ENCODE measurements at regions not wholly inside any gene's neighbourhood (a gene's known extent, or its start where the extent isn't known, plus 50 kb on each side); places are given as distances from the start of the nearest gene placed in this dataset.

DNA sequence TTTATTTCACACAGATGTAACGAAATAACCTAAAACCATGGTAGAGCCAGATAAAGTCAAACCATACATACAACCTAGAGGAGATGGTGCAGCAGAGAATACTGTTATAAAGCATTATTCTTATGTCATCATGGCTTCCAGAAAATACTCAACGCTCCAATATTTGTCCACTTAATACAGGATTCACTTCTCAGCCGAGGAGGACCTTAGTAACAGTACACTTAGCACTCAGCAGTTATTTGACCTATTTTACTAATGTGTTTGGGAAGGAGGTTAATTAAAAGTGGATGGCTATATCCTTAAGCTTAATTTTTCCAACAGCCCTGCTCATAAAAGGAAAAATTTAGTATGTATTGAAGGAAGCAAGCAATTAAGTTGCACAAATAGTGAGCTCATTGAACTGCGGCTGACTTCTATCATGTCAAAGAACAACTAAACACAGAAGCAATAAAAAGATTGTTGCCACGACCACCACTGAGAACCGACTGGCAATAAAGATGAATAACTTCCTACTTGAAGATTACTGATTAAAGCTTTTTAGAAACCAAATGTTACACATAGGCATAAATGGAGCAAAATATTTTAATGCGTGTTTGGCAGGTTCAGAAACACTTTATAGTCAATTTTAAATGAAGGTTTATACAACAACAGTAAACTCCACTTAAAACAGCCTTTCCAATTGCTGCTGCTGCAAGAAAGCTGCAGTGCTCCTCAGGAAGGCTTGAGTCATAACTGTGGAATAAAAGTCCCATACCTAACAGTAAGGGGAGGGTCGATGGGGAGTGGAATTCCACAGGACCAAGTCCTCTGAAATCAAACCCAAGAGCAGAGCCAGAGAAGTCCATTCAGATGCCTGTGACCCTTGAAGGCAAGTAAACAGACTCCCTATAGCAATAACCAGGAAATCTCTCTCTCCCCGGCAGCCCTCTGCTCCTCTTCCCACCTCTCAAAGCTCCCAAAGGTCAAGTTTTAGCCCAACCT lies 218.9 kb upstream of the CDKN3 start:
- no peak for TF ChIP-seq POLR2A (IDR thresholded peaks at IDR 0.05)
- TF ChIP-seq POLR2AphosphoS5 (IDR thresholded peaks at IDR 0.05), result no peak
- TF ChIP-seq CTCF (IDR thresholded peaks at IDR 0.05), result no peak
- TF ChIP-seq EP300 (IDR thresholded peaks at IDR 0.05), result no peak
